ENCODE measurements at regions not wholly inside any gene's neighbourhood (a gene's known extent, or its start where the extent isn't known, plus 50 kb on each side); places are given as distances from the start of the nearest gene placed in this dataset.

DNA sequence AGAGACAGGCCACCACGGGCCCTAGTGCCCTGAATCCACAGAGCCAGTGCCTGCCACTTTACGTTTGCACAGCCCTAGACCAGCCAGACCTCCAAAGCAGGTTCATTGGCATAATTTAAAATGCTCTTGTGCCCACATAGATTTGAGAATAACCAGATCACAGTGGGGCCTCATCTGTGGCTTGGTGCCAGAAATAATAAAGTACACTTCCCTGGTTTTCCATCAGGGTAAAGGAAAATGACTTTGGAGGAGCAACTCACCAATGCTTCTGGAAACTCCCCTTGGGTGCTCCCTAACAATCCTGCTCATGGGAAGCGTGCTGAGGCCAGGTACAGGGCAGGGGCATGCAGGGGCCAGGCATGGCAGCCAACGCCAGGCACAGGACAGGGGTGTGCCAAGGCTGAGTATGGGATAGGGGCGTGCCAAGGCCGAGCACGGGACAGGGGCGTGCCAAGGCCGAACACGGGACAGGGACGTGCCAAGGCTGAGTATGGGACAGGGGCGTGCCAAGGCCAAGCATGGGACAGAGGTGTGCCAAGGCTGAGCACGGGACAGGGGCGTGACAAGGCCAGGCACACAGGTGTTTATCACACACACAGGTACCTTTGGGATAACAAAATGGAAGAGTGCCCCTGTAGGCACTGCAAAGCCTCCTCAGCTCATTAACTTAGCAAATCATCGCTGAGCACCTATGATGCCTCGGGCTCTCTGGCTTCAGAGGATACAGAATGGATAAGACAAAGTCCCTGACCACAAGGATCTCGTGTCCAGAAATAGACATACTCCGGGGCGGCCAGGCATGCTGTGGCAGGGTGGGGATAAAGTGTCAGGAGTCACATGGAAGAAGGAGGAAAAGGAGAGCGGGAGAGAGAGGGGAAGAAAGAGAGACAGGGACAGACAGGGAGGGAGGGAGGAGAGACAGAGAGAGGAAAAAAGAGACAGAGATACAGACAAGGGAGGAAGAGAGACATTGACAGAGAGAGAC, 334.7 kb downstream of the EIPR1 start:
- H3K4me3 ChIP-seq: no peak overlapping the region
- 77% methylated on average over 13 of the region's 20 CpGs for WGBS (ENCODE audit: insufficient coverage, low coverage, low lambda C conversion rate, missing lambda C conversion rate)
- peak in 1 of 3 donors; percentile 23 for DNase-seq
- H3K27ac ChIP-seq: no peak overlapping the region
- no peaks in the 10 kb centered on the region for H3K9me3 ChIP-seq
- H3K27me3 ChIP-seq: no peaks in the 10 kb centered on the region
- intact Hi-C loops (cut with DNase I): no loop called here
- no peak for TF ChIP-seq POLR2A (IDR thresholded peaks at IDR 0.05)
- TF ChIP-seq, protein P1, sequence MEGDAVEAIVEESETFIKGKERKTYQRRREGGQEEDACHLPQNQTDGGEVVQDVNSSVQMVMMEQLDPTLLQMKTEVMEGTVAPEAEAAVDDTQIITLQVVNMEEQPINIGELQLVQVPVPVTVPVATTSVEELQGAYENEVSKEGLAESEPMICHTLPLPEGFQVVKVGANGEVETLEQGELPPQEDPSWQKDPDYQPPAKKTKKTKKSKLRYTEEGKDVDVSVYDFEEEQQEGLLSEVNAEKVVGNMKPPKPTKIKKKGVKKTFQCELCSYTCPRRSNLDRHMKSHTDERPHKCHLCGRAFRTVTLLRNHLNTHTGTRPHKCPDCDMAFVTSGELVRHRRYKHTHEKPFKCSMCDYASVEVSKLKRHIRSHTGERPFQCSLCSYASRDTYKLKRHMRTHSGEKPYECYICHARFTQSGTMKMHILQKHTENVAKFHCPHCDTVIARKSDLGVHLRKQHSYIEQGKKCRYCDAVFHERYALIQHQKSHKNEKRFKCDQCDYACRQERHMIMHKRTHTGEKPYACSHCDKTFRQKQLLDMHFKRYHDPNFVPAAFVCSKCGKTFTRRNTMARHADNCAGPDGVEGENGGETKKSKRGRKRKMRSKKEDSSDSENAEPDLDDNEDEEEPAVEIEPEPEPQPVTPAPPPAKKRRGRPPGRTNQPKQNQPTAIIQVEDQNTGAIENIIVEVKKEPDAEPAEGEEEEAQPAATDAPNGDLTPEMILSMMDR (IDR thresholded peaks at IDR 0.05): no peak
- no peaks in the 10 kb centered on the region for H3K36me3 ChIP-seq
- ATAC-seq: no peak
- H3K4me1 ChIP-seq: peaks cover 0 to 3% (median 0%) of the 10 kb centered on the region in 4 donors

DNA sequence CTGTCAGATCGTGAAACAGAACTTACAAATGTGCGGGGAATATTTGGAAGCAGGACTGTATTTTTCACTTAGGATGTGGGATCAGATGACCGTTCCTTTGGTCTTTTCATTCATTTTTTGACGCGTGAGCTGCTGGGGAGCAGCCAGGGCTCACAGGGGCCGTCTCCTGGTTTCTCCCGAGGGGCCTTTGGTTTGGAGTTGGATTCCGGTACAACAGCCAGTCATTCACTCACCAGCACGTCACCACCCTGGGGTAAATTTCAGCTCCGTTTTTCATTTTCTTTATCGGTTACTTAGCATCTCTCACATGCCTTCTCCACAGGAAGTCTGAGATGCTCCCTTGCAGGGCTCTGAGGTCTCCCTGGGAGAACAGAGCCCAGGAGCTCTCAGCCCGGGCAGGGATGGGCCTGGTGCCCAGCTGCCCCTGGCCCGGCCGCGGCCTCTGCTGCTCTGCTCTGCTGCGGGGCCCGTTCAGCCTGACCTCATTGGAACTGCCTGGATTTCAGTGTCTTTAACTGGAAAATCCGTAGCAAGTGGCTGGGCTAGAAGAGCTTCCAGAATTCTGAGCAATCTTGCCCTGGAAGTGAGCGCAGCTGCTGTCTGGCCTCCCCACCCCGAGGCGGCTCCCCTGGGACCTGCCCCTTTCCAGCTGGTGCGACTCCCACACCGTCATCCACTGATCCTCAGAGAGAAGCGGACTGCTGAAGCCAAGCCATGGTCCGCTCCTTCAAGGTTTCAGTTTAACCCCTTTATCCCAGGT, 335.6 kb downstream of the EIPR1 start:
- DNase-seq (peak in 1 of 3 donors; percentile 36), ATAC-seq (no peak)
- H3K4me3 ChIP-seq: no peak overlapping the region
- TF ChIP-seq POLR2A (IDR thresholded peaks at IDR 0.05): no peak
- TF ChIP-seq, protein P1 (IDR thresholded peaks at IDR 0.05): no peak
- no peaks in the 10 kb centered on the region for H3K9me3 ChIP-seq
- H3K36me3 ChIP-seq: no peaks in the 10 kb centered on the region
- no peaks in the 10 kb centered on the region for H3K27me3 ChIP-seq
- peaks cover 0 to 3% (median 0%) of the 10 kb centered on the region in 4 donors for H3K4me1 ChIP-seq
- WGBS (ENCODE audit: insufficient coverage, low coverage, low lambda C conversion rate, missing lambda C conversion rate): 70% methylated on average over 15 of the region's 25 CpGs
- intact Hi-C loops (cut with DNase I): no loop called here
- H3K27ac ChIP-seq: no peak overlapping the region

- ATAC-seq (no peak), DNase-seq (peak in 1 of 3 donors; percentile 31)
These were observed 336.4 kb downstream of the EIPR1 start for GRCh38 chr2:3041246-3041645.

DNA sequence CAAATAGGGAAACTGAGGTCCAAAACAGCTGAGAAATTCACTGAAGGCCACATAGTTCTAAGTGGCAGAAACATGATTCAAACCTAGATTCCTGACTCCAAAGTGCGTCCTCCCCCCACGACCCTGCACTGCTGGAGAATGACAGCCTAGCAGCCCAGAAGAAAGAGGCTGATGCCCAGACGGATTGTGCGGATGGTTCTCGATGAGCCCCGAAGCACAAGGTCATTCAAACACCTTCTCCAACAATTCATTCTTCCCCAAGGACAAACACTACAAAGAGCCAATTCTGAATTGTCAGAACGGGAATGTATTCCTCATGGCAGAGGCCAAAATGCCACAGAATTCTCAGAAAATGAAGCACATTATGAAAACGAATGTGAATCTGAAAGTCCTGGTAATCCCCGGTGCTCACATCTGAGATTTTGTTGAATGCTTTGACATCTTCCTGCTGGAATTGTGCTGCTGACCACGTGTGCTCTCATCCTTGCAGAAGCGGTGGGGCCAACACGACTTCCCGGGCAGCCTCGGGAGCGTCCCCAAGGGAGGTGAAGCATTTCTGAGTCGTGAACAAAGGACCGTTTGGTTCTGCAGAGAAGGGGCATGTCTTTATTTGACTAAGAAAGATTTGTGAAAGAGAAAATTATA, 337.0 kb downstream of the EIPR1 start:
- H3K27ac ChIP-seq: no peak overlapping the region
- DNase-seq (peak in 1 of 3 donors; percentile 22), ATAC-seq (no peak)
- WGBS (ENCODE audit: insufficient coverage, low coverage, low lambda C conversion rate, missing lambda C conversion rate): 63% methylated on average over 12 of the region's 17 CpGs
- H3K4me1 ChIP-seq: peaks cover 0 to 3% (median 0%) of the 10 kb centered on the region in 4 donors
- no peaks in the 10 kb centered on the region for H3K9me3 ChIP-seq
- H3K27me3 ChIP-seq: no peaks in the 10 kb centered on the region
- H3K4me3 ChIP-seq: no peak overlapping the region
- intact Hi-C loops (cut with DNase I): no loop called here
- no peaks in the 10 kb centered on the region for H3K36me3 ChIP-seq
- TF ChIP-seq POLR2A (IDR thresholded peaks at IDR 0.05): no peak
- TF ChIP-seq, protein P1 (IDR thresholded peaks at IDR 0.05): no peak

More at GRCh38 chr2:3041246-3041645, 336.4 kb downstream of the EIPR1 start:
- H3K27me3 ChIP-seq: no peaks in the 10 kb centered on the region
- H3K36me3 ChIP-seq: no peaks in the 10 kb centered on the region
- 86% methylated on average over 10 of the region's 17 CpGs for WGBS (ENCODE audit: insufficient coverage, low coverage, low lambda C conversion rate, missing lambda C conversion rate)
- no peak overlapping the region for H3K4me3 ChIP-seq
- H3K9me3 ChIP-seq: no peaks in the 10 kb centered on the region
- TF ChIP-seq, protein P1 (IDR thresholded peaks at IDR 0.05): no peak
- TF ChIP-seq POLR2A (IDR thresholded peaks at IDR 0.05): no peak
- intact Hi-C loops (cut with DNase I): no loop called here
- peaks cover 0 to 3% (median 0%) of the 10 kb centered on the region in 4 donors for H3K4me1 ChIP-seq
- no peak overlapping the region for H3K27ac ChIP-seq

Measured in right lobe of liver (tissue), 6 donors.